DOHH2 (cell line): ENCODE measurements at regions not wholly inside any gene's neighbourhood (a gene's known extent, or its start where the extent isn't known, plus 50 kb on each side); places are given as distances from the start of the nearest gene placed in this dataset.
"Not testable (repeated sequence)": the region's sequence is repeated elsewhere in the genome, so short reads cannot be mapped to it uniquely, and the experiment has no call there.

Source experiments
- H3F3A ChIP-seq: fragments of 200-600 bp; sonication (generic), shearing (Covaris generic); 2 replicates; pipeline ENCODE4 v1.6.0; 2016; ENCODE audit warnings: antibody characterized with exemption, mild to moderate bottlenecking; ENCODE audit not compliant: control insufficient read depth, insufficient read depth
- H3K27ac ChIP-seq: fragments of 200-600 bp; sonication (generic); 2 replicates; pipeline ENCODE4 v1.5.1; 2014; ENCODE audit warnings: low read depth, mild to moderate bottlenecking, low read length, moderate library complexity
- H3K27me3 ChIP-seq: fragments of 200-600 bp; sonication (generic); 2 replicates; pipeline ENCODE4 v1.6.1; 2014; ENCODE audit warnings: mild to moderate bottlenecking, low read length, mixed read lengths; ENCODE audit not compliant: control insufficient read depth
- H3K36me3 ChIP-seq: fragments of 200-600 bp; sonication (generic); 2 replicates; pipeline ENCODE4 v1.6.1; 2014; ENCODE audit warnings: mild to moderate bottlenecking, low read length, moderate library complexity, mixed read lengths; ENCODE audit not compliant: control insufficient read depth
- H3K4me1 ChIP-seq: fragments of 200-600 bp; sonication (generic); 2 replicates; pipeline ENCODE4 v1.6.1; 2014; ENCODE audit warnings: mild to moderate bottlenecking, low read length, mixed read lengths; ENCODE audit not compliant: control insufficient read depth
- H3K4me2 ChIP-seq: fragments of 200-600 bp; sonication (generic); 2 replicates; pipeline ENCODE4 v1.6.0; 2014; ENCODE audit warnings: mild to moderate bottlenecking, low read length, moderate library complexity
- H3K4me3 ChIP-seq: fragments of 200-600 bp; sonication (generic); 2 replicates; pipeline ENCODE4 v1.5.1; 2014; ENCODE audit warnings: mild to moderate bottlenecking, low read length, mixed read lengths
- H3K79me2 ChIP-seq: fragments of 200-600 bp; sonication (generic); 2 replicates; pipeline ENCODE4 v1.6.1; 2014; ENCODE audit warnings: mild to moderate bottlenecking, low read length, mixed read lengths; ENCODE audit not compliant: control insufficient read depth
- H3K9me2 ChIP-seq: fragments of 200-600 bp; sonication (generic); replicated peaks from 2 replicates; pipeline ENCODE4 v1.6.1; 2014; ENCODE audit warnings: mild to moderate bottlenecking, low read length, mixed read lengths; ENCODE audit not compliant: control insufficient read depth
- H3K9me3 ChIP-seq: fragments of 200-600 bp; sonication (generic); 2 replicates; pipeline ENCODE4 v1.6.1; 2014; ENCODE audit warnings: antibody characterized with exemption, low read length, mixed read lengths; ENCODE audit not compliant: control insufficient read depth, insufficient read depth
- H4K20me1 ChIP-seq: fragments of 200-600 bp; sonication (generic); 2 replicates; pipeline ENCODE4 v1.6.0; 2014; ENCODE audit warnings: low read depth, mild to moderate bottlenecking, antibody characterized with exemption, low read length, moderate library complexity; ENCODE audit not compliant: control insufficient read depth, insufficient read depth
- TF ChIP-seq, protein P1 (sequence below): fragments of 200-600 bp; sonication (generic); IDR thresholded peaks from one replicate; pipeline ENCODE4 v1.5.1; 2014; ENCODE audit warnings: antibody characterized with exemption, mild to moderate bottlenecking, low read depth, low read length; ENCODE audit not compliant: poor library complexity, severe bottlenecking

DNA sequence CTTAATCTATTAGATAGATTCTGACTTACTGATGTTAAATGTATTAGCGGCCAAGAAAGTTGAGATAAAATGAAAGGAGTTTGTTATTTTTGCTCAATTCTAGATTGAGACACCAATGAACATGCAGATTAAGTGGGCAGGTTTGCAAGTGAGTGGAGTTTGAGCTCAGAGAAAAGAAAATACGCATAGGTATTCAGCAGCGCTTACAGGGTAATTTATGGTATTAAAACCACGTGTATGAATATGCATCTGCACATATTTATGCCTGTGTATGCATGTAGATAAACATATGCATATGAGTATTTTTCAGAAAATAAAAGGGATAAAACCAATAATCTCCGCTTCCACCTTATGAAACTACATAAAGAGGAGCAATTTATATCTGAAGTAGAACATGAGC is 1450.1 kb downstream of the RPIA start:
- not testable (repeated sequence) for H3K4me1 ChIP-seq, H3K4me2 ChIP-seq, H3K9me3 ChIP-seq, H3K9me2 ChIP-seq, H3K4me3 ChIP-seq, H3K27me3 ChIP-seq, H3K79me2 ChIP-seq, H4K20me1 ChIP-seq, H3K27ac ChIP-seq, H3K36me3 ChIP-seq, H3F3A ChIP-seq

DNA sequence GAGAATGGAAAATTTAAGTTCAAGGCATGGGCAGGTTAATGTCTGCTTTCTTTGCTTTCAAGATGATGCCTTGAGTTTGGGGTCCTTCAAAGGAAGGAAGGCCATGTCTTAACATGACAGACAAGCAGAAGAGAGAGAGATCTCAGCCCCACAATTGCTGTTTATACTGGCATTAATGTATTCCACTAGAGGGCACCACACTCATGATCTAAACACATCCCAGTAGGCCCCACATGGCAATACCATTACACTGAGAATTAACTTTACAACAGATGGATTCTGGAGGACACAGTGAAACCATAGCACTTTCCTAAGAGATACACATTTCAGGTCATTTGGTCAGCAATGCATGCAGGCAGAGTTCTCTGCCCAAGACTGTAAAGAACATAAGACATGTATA is 1460.3 kb downstream of the RPIA start:
- not testable (repeated sequence) for H3F3A ChIP-seq, H3K9me3 ChIP-seq, H3K4me3 ChIP-seq, H3K9me2 ChIP-seq, H3K27ac ChIP-seq, H4K20me1 ChIP-seq, H3K36me3 ChIP-seq, H3K4me2 ChIP-seq, H3K27me3 ChIP-seq, H3K79me2 ChIP-seq, H3K4me1 ChIP-seq
- TF ChIP-seq, protein P1, sequence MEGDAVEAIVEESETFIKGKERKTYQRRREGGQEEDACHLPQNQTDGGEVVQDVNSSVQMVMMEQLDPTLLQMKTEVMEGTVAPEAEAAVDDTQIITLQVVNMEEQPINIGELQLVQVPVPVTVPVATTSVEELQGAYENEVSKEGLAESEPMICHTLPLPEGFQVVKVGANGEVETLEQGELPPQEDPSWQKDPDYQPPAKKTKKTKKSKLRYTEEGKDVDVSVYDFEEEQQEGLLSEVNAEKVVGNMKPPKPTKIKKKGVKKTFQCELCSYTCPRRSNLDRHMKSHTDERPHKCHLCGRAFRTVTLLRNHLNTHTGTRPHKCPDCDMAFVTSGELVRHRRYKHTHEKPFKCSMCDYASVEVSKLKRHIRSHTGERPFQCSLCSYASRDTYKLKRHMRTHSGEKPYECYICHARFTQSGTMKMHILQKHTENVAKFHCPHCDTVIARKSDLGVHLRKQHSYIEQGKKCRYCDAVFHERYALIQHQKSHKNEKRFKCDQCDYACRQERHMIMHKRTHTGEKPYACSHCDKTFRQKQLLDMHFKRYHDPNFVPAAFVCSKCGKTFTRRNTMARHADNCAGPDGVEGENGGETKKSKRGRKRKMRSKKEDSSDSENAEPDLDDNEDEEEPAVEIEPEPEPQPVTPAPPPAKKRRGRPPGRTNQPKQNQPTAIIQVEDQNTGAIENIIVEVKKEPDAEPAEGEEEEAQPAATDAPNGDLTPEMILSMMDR, result peak; percentile 62

DNA sequence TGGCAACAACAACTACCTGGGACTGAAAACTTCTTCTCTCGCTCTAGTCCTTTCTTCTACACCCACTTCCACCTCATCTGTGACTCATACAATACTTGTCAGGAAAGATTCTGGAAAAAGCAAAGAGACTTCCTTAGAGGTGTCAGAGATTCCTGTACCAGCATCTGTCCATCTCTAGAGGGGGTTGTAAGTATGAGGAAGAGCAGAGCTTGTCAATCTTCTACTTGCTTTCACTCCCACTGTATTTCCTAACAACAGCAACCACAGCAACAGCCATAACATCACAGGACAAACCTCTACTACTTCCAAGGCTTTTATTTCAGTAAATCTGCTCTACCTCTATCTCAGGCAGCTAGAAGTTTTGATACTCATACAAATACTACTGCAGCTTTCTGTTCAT is 1479.5 kb downstream of the RPIA start:
- H3K4me1 ChIP-seq, result peaks cover 33% of the 10 kb centered on the region
- H4K20me1 ChIP-seq, H3K79me2 ChIP-seq, H3K36me3 ChIP-seq, H3K4me3 ChIP-seq, H3K27ac ChIP-seq, H3K4me2 ChIP-seq, H3K9me2 ChIP-seq, H3K27me3 ChIP-seq, H3K9me3 ChIP-seq, H3F3A ChIP-seq: not testable (repeated sequence)
- TF ChIP-seq, protein P1, result peak; percentile 30

DNA sequence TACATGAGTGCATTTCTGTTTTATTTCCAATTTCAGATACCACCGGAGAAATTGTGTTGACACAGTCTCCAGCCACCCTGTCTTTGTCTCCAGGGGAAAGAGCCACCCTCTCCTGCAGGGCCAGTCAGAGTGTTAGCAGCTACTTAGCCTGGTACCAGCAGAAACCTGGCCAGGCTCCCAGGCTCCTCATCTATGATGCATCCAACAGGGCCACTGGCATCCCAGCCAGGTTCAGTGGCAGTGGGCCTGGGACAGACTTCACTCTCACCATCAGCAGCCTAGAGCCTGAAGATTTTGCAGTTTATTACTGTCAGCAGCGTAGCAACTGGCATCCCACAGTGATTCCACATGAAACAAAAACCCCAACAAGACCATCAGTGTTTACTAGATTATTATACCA is 1481.6 kb downstream of the RPIA start:
- H3K9me2 ChIP-seq, H3K79me2 ChIP-seq: not testable (repeated sequence)

DNA sequence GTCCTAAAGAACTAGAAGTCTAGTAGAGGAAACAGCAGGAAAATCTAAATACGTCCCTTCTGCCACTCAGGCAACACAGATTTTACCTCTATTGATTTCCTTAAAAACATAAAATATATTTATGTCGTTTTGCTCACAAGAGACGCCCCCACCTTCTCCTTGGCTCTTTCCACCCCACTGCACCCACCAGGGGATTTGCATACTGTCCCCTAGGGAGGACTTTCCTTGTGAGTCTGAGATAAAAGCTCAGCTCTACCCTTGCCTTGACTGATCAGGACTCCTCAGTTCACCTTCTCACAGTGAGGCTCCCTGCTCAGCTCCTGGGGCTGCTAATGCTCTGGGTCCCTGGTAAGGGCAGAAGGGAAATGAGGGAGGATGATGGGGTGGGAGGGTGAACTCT is 1488.1 kb downstream of the RPIA start:
- H3F3A ChIP-seq, H3K9me3 ChIP-seq, H3K79me2 ChIP-seq, H4K20me1 ChIP-seq, H3K9me2 ChIP-seq, H3K27me3 ChIP-seq, H3K36me3 ChIP-seq: not testable (repeated sequence)
- peaks cover 23% of the 10 kb centered on the region for H3K4me1 ChIP-seq
- H3K4me3 ChIP-seq, result peak overlapping the region; percentile 58
- H3K27ac ChIP-seq, result peak overlapping the region; percentile 54
- peak overlapping the region; percentile 65 for H3K4me2 ChIP-seq

More for the DNA sequence above, 1481.6 kb downstream of the RPIA start:
- not testable (repeated sequence) for H3K27me3 ChIP-seq, H3K27ac ChIP-seq, H3K4me3 ChIP-seq, H3F3A ChIP-seq, H4K20me1 ChIP-seq, H3K36me3 ChIP-seq, H3K9me3 ChIP-seq
- Histone ChIP-seq H3K4me2 (peak overlapping the region; percentile 31; the same call in 1 of the 2 replicates), H3K4me1 (peaks cover 33% of the 10 kb centered on the region)
